GM18873 (cell line): ENCODE measurements at regions not wholly inside any gene's neighbourhood (a gene's known extent, or its start where the extent isn't known, plus 50 kb on each side); places are given as distances from the start of the nearest gene placed in this dataset.
"Not testable (repeated sequence)": the region's sequence is repeated elsewhere in the genome, so short reads cannot be mapped to it uniquely, and the experiment has no call there.

Experiments
- ATAC-seq: cut with Tn5 transposase; IDR thresholded peaks from one replicate; pipeline ENCODE4 v1.9.1; 2021; ENCODE audit warnings: mild to moderate bottlenecking, moderate library complexity, moderate number of reproducible peaks; ENCODE audit not compliant: unreplicated experiment, low FRiP score

- ATAC-seq, result no peak
These were observed 80.4 kb upstream of the ZCCHC2 start for GRCh38 chr18:62442391-62442790.

- ATAC-seq, result peak; percentile 61
These were observed 77.4 kb upstream of the ZCCHC2 start for GRCh38 chr18:62445386-62445917.

GRCh38 chr18:62446511-62446910, 76.3 kb upstream of the ZCCHC2 start:
- ATAC-seq, result no peak

GRCh38 chr18:62447652-62448051, 75.2 kb upstream of the ZCCHC2 start:
- ATAC-seq, result no peak

GRCh38 chr18:62448426-62448825, 74.4 kb upstream of the ZCCHC2 start:
- no peak for ATAC-seq

- ATAC-seq, result no peak
These were observed 73.2 kb upstream of the ZCCHC2 start for GRCh38 chr18:62449490-62450104.

- no peak for ATAC-seq
These were observed 72.7 kb upstream of the ZCCHC2 start for GRCh38 chr18:62450175-62450545.

- ATAC-seq, result no peak
These were observed 72.0 kb upstream of the ZCCHC2 start for GRCh38 chr18:62450546-62451410.

GRCh38 chr18:62452280-62452831, 70.5 kb upstream of the ZCCHC2 start:
- no peak for ATAC-seq

- peak; percentile 79 for ATAC-seq
These were observed 69.0 kb upstream of the ZCCHC2 start for GRCh38 chr18:62453864-62454263.

GRCh38 chr18:62454527-62454926, 68.3 kb upstream of the ZCCHC2 start:
- ATAC-seq, result no peak

- ATAC-seq, result no peak
These were observed 67.6 kb upstream of the ZCCHC2 start for GRCh38 chr18:62455222-62455621.

GRCh38 chr18:62457877-62458276, 64.9 kb upstream of the ZCCHC2 start:
- ATAC-seq, result no peak

- no peak for ATAC-seq
These were observed 64.5 kb upstream of the ZCCHC2 start for GRCh38 chr18:62458346-62458745.

- ATAC-seq, result no peak
These were observed 63.7 kb upstream of the ZCCHC2 start for GRCh38 chr18:62458868-62459716.

GRCh38 chr18:62460851-62461300, 61.9 kb upstream of the ZCCHC2 start:
- ATAC-seq, result no peak

GRCh38 chr18:62461591-62461990, 61.2 kb upstream of the ZCCHC2 start:
- ATAC-seq, result no peak

- no peak for ATAC-seq
These were observed 58.6 kb upstream of the ZCCHC2 start for GRCh38 chr18:62464266-62464665.

- ATAC-seq, result not testable (repeated sequence)
These were observed 53.7 kb upstream of the ZCCHC2 start for GRCh38 chr18:62469131-62469530.
